HG03575 (cell line): ENCODE measurements at regions not wholly inside any gene's neighbourhood (a gene's known extent, or its start where the extent isn't known, plus 50 kb on each side); places are given as distances from the start of the nearest gene placed in this dataset.
A peak's percentile ranks its signal among the peaks of the same experiment; 100 is the strongest.
"Not testable (repeated sequence)": the region's sequence is repeated elsewhere in the genome, so short reads cannot be mapped to it uniquely, and the experiment has no call there.

Experiments
- ATAC-seq: cut with Tn5 transposase; IDR thresholded peaks from one replicate; pipeline ENCODE4 v1.9.1; 2021; ENCODE audit not compliant: unreplicated experiment, insufficient number of reproducible peaks, low FRiP score; ENCODE audit errors: extremely low read depth

DNA sequence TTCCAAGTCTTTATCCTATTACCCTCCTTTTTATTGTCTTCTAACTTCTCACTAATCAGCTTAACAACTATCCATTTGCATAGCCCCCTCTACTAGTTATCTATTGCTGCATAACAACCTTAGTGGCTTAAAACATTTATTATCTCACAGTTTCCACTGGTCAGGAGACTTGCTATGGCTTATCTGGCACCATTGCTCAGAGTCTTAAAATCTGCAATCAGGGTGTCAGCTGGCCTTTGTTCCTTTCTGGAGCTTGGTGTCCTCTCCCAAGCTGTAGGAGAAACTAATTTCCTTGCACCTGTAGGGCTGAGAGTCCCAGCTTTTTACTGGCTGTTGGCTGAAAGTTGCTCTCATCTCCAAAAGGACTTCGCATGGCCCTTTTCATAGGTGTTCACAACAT is 137.0 kb upstream of the SMIM31 start:
- no peak for ATAC-seq

DNA sequence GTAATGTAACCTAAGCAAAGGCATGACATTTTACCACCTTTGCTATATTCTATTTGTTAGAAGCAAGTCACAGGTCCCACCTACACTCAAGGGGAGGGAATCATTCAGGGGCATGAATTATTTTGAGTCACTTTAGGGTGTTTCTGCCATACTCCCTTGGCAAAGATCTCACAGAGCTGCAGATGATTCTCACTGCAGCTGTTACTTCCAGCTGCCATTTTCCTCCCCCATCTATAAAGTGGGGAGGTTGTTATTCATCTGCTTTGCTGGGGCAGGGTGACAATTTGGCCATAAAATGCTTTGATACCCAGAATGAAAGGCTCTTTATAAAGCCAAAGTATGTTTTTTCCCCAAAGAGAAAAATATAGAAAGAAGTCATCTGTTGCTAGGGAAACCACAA is 136.5 kb upstream of the SMIM31 start:
- ATAC-seq = no peak

DNA sequence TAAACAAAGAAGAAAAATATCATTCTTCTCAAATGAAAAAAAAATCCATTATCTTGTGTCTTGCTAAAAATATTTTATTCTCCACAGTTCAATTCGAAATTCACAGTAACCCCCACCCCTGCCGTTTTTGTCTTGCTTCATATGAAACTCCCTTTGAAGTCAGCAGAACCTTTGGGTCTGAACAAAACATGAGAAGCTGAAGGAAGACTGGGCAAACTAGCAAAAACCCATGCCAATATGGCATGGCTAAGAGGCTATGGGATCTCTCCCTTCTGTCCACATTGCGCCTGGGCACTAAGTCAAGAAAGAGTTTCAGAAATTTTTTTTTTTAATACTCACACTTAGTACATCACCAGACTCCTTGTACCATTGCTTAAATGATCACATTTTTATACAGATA is 136.0 kb upstream of the SMIM31 start:
- no peak for ATAC-seq

DNA sequence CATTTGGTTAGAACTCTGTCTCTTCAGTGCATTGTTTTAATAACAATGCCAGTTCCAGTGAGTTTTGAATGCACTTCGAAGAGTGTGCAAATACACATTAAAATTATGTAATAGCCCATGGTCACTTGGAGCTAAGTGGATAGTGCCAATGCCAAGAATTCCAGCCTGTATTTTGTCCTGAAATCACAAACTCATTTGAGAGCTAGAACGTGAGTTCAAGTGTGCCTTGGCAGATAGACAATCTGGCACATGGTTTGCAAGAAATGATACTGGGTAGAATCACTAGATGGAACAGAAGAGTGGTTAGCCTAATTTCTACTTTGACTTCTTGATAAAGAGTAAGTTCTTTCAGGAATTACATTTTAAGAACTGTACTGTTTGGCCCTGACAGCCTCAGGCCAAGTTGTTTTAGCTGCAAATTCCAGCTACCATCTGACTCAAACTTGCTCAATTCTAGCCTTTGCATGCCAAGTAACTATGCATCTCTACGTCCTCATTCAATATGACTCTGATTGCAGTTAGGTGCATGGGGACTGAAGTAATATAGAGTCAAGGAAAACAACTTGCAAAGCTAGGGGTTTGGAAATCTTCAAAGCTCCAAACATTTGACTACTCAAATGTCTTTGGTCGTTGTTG is 131.9 kb upstream of the SMIM31 start:
- ATAC-seq = no peak

DNA sequence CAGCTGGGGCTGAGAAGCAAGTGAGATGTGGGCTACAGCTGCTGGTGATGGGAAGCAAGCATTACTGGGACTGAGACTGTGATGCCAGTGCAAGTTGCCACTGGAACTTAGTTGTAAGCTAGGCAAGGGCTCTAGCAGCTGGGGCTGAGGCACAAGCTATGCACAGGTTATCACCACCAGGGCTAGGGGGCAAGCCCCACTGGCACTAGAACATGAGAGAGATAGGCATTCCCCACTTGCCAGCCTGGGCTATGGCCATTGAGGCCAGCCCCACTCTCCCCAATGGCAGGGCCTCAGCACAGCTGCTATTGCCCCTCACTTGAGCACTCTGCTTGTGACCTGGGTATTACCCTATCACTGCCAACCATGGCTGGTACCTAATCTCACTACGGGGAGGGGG is 130.8 kb upstream of the SMIM31 start:
- no peak for ATAC-seq

DNA sequence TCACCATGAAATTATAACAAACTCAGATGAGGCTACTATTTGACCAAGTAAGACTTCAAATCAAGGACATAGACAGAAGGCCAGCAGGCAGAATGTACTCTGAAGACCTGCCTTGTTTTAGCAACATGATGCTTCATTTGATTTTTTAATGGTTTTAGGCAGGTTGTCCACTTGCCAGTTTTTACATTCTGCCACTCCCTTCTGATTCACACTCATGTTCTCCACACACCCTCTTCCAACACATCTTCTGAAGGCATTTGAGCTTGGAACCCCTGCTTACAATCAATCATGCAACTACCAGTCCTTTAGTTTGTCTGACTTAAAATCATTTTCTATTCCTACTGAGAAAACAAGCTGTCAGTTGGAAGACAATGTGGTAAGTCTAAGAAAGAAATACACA is 114.9 kb upstream of the SMIM31 start:
- ATAC-seq = no peak

DNA sequence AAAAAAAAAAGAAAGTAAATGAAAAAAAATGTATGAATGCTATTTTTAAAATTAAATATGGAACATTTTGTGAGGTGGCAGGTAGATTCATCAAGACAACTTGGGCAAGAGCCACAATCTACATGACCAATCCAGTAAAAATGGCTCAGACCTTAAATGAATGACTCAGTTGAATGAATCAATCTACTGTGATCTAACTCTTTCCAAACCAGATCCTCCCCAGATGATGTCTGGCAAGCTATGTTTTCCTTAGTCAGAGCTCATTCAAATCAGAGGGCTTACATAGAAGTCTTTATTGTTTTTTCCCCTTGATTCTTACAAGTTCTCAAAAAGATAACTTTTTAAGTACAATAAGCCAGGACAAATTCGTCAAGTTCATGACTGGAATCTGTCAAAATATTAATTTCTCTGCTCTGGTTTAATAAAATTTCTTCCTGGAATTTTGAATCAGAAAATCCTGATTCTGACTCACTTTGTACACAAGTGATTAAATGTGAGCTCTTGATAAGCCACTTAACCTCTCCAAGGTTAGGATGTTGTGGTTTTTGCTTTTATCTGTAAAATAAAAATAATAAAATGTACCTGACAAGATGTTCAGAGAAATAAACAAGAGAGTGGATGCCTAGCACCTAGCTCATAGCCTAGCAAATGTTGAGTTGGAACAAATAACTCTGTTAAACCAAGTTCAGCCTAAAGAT is 105.6 kb upstream of the SMIM31 start:
- ATAC-seq = no peak

DNA sequence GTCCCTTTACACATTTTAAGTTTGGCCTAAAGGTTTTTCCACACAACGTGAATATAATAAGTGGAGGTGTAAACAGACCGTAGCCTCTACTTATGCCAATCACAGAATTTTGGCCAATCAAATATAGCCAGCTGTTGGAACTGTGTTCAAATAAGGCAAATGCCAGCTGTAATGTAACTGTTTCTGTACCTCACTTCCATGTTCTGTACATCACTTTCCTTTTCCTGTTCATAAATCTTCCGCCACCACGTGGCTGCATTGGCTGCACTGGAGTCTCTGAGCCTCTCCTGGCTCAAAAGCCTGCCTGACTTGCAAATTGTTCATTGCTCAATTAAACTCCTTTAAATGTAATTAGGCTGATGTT is 105.1 kb upstream of the SMIM31 start:
- no peak for ATAC-seq

DNA sequence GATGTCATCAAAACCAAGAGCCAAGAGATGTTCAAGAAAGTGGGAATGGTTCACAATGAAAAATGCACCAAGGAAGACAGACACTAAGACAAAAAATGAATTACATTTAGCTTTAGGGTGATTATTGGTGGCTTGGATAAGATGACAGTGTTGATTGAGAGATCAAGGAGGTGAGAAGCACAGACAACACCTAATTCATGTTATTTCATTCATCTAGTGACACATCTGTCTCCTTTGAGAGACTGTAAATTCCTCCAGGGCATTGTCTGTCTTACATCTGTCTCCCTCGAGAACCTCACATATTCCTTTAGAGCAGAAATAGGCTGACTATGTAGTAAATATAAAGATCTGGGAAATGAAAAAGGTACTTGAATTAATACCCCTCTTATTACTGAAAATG is 94.2 kb upstream of the SMIM31 start:
- ATAC-seq = no peak

DNA sequence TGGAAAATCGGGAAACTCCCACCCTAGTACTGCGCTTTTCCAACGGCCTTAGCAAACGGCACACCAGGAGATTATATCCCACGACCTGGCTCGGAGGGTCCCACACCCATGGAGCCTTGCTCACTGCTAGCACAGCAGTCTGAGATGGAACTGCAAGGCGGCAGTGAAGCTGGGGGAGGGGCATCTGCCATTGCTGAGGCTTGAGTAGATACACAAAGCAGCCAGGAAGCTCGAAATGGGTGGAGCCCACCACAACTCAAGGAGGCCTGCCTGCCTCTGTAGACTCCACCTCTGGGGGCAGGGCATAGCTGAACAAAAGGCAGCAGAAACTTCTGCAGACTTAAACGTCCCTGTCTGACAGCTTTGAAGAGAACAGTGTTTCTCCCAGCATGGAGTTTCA is 77.8 kb upstream of the SMIM31 start:
- ATAC-seq = not testable (repeated sequence)

DNA sequence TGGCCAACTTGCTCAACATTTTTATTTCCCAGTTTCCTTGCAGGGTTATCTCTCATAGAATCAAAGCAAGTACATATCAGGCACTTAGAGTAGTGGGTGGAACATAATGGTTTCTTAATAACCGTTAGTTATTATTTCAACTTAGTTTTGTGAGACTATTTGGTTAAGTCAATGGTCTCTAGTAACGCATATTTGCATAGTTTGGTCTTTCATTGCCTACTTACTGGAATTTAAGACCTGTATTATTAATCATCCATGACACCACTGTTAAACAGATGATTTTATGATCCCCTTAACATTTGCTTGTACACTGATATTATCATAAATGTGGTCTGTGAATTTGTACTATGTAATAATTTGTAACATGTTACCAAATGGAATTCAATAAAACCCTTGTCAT is 70.9 kb upstream of the SMIM31 start:
- ATAC-seq = no peak

DNA sequence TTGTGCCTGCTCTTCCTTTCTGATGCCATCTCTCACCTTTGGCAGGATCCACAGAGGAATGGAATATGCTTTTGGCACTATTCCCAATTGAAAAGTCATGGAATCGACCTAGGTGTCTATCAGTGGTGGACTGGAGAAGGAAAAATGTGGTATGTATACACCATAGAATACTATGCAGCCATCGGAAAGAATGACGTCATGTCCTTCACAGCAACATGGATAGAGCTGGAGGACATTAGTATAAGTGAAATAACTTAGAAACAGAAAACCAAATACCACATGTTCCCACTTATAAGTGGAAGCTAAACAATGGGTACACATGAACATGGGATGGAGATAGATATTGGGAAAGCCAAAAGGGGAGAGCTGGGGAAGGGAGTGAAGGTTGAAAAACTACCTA is 58.3 kb upstream of the SMIM31 start:
- ATAC-seq = no peak

DNA sequence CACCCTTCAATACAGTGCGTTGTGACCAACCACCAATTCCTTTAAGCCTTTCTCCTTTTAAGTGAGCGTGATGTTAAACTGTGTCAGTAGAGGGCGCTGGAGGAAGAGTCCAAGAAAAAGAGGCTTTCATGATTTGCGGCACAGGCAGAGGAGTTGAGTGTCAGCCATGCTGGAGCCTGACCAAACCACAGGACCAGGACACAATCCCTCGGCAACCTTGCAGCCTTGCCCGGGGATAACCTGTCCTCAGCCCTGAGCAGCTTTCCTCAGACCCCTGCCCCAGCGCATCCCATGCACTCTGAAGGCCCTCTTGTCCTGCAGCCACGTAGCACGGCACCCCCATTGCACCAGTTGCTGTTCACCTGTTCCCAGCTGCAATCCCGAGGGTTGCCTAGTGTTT is 53.5 kb upstream of the SMIM31 start:
- ATAC-seq = no peak

DNA sequence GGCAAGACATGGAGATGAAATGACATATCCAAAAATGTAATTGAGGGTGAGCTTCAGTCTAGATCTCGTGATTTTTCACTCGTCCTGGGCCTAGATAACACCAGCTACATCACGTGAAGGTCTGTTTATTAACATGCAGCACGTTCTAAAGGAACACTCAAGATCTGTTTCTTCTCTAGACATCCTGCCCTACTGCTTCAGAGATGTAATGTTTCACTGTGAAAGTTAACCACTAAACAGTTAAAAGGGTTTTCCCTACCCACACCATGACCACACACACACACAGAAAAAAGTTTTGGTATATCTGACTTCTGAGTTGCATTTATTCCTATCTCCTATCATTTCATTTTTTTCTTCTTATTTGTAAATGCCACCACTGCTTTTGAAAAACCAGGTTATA is 52.3 kb upstream of the SMIM31 start:
- ATAC-seq = peak; percentile 91
